Keratinocyte (primary cell): ENCODE measurements at regions not wholly inside any gene's neighbourhood (a gene's known extent, or its start where the extent isn't known, plus 50 kb on each side); places are given as distances from the start of the nearest gene placed in this dataset.

Experiments used
- DNase-seq: peaks from one replicate; pipeline ENCODE4 v3.0.0-alpha.2; 2011; ENCODE audit warnings: low read depth, missing footprints, low spot score
- FAIRE-seq: peaks from 2 replicates; lab custom pipeline; 2011; peaks lifted over from hg19 to GRCh38; lab: Jason Lieb, UNC
- H2AFZ ChIP-seq: 2 replicates; pipeline ENCODE4 v1.6.0; 2012; ENCODE audit warnings: low read length, control low read depth, inconsistent platforms; ENCODE audit not compliant: control insufficient read depth
- H3K27ac ChIP-seq: 2 replicates; pipeline ENCODE4 v1.5.1; 2011; ENCODE audit warnings: low read length; ENCODE audit not compliant: control insufficient read depth, insufficient read depth
- H3K27me3 ChIP-seq: 3 replicates; pipeline ENCODE4 v1.6.0; 2011; ENCODE audit warnings: low read length; ENCODE audit not compliant: control insufficient read depth, insufficient read depth; ENCODE audit errors: extremely low read depth
- H3K36me3 ChIP-seq, 2 experiments: 2 replicates in 1 of 2; 3 replicates in 1 of 2; pipeline ENCODE4 v1.5.1; 2011; ENCODE audit warnings: low read length in 2 of 2, mild to moderate bottlenecking in 1 of 2; ENCODE audit not compliant: control insufficient read depth in 2 of 2, insufficient read depth in 2 of 2; ENCODE audit errors: extremely low read depth in 1 of 2
- H3K4me1 ChIP-seq: 3 replicates; pipeline ENCODE4 v1.5.1; 2011; ENCODE audit warnings: low read length; ENCODE audit not compliant: control insufficient read depth, insufficient read depth; ENCODE audit errors: extremely low read depth
- H3K4me2 ChIP-seq: 3 replicates; pipeline ENCODE4 v1.6.0; 2011; ENCODE audit warnings: low read depth, low read length; ENCODE audit not compliant: control insufficient read depth, insufficient read depth; ENCODE audit errors: extremely low read depth
- H3K4me3 ChIP-seq, 3 experiments: fragments of 200-600 bp in 1 of 3; sonication (generic) in 1 of 3; 2 replicates in 2 of 3; 3 replicates in 1 of 3; pipeline ENCODE4 v1.5.1; 2011 to 2016; ENCODE audit warnings: low read length in 3 of 3, mild to moderate bottlenecking in 3 of 3, control low read depth in 2 of 3, inconsistent platforms in 1 of 3, low read depth in 1 of 3, mixed read lengths in 1 of 3, mixed run types in 1 of 3, moderate library complexity in 1 of 3; ENCODE audit not compliant: control insufficient read depth in 2 of 3, insufficient read depth in 2 of 3; ENCODE audit errors: extremely low read depth in 1 of 3
- H3K79me2 ChIP-seq: 2 replicates; pipeline ENCODE4 v1.6.0; 2012; ENCODE audit warnings: low read length; ENCODE audit not compliant: control insufficient read depth, insufficient read depth
- H3K9ac ChIP-seq: 3 replicates; pipeline ENCODE4 v1.6.0; 2011; ENCODE audit warnings: low read length; ENCODE audit not compliant: control insufficient read depth, insufficient read depth; ENCODE audit errors: extremely low read depth
- H3K9me1 ChIP-seq: 3 replicates; pipeline ENCODE4 v1.6.0; 2011; ENCODE audit warnings: low read length; ENCODE audit not compliant: control insufficient read depth, insufficient read depth; ENCODE audit errors: extremely low read depth
- H3K9me3 ChIP-seq: 2 replicates; pipeline ENCODE4 v1.5.1; 2012; ENCODE audit warnings: low read depth, low read length; ENCODE audit not compliant: control insufficient read depth
- H4K20me1 ChIP-seq: 3 replicates; pipeline ENCODE4 v1.6.0; 2011; ENCODE audit warnings: low read length; ENCODE audit not compliant: control insufficient read depth, insufficient read depth; ENCODE audit errors: extremely low read depth
- EZH2 ChIP-seq: IDR thresholded peaks from one replicate; pipeline ENCODE4 v1.6.1; 2012; ENCODE audit warnings: inconsistent platforms, mild to moderate bottlenecking, low read length, moderate library complexity
- dilution Hi-C: fragments of 300-500 bp; cut with MboI; formaldehyde crosslinking; loops from one replicate; pipeline ENCODE4 v1.7.0; 2020; ENCODE audit warnings: low sequenced_read_pairs; ENCODE audit not compliant: extremely low pct_ligation_motif_present
- TF ChIP-seq, protein P1 (sequence below), 3 experiments: IDR thresholded peaks in 1 of 3; conservative IDR thresholded peaks in 1 of 3; optimal IDR thresholded peaks in 1 of 3; 2 replicates in 2 of 3; 3 replicates in 1 of 3; pipeline versions ENCODE3 to v1.5.1; 2011; ENCODE audit warnings: low read length in 3 of 3, mild to moderate bottlenecking in 3 of 3, moderate library complexity in 2 of 3, control low read depth in 1 of 3, inconsistent platforms in 1 of 3; ENCODE audit not compliant: insufficient read depth in 2 of 3; ENCODE audit errors: extremely low read depth in 1 of 3

DNA sequence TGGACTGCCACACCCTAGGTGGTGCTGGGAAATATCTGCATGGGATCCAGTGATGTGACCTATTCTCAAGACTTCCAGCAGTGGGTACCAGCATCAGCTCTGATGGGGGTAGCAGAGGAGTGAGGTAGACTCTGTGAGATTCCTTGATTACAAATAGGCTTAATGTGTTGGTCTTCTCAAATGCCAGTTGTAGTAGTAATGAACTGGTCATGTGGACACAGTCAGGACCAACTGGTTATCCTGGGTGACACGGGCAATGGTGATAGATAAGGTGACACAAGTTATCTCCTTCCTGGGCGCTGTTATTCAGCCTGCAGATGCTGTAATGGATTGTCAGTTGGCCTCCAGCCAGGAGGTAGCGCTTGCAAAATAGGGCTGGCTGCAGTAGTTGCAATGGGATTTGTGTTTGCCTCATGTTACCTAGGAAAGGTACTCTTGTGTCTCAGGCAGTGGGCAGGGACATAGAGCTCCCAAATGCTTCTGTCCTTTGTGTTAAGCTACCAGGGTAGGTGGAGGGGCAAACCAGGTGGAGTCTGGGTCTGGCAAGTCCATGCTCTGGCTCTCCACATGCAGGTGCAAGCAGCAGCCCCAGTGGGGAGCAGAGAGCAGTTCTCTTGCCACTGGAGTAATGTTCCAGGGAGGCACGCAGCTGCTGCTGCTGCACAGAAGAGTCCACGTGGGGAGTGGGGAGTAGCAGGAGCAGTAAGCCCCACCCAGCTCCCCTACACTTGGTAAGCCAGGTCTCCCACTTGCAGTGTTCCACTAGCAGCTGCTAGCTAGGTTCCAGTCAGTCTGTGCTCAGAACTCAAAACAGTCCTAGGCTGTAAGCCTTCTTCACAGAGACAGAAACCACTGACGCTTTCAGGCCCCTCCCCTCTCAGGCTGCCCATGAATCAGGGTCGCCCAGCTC lies 505.4 kb upstream of the DDX18 start:
- Histone ChIP-seq H3K79me2 (no peaks in the 10 kb centered on the region), H3K27ac (no peak overlapping the region), H3K27me3 (no peaks in the 10 kb centered on the region), H4K20me1 (no peaks in the 10 kb centered on the region), H3K4me2 (no peak overlapping the region), H3K9me3 (no peaks in the 10 kb centered on the region), H3K9me1 (no peaks in the 10 kb centered on the region), H3K9ac (no peak overlapping the region), H3K4me1 (no peaks in the 10 kb centered on the region), H2AFZ (no peak overlapping the region), H3K36me3 (no peaks in the 10 kb centered on the region), H3K4me3 (no peak overlapping the region)
- no peak for FAIRE-seq
- dilution Hi-C loops = no loop called here
- no peak for DNase-seq
- TF ChIP-seq, protein P1, sequence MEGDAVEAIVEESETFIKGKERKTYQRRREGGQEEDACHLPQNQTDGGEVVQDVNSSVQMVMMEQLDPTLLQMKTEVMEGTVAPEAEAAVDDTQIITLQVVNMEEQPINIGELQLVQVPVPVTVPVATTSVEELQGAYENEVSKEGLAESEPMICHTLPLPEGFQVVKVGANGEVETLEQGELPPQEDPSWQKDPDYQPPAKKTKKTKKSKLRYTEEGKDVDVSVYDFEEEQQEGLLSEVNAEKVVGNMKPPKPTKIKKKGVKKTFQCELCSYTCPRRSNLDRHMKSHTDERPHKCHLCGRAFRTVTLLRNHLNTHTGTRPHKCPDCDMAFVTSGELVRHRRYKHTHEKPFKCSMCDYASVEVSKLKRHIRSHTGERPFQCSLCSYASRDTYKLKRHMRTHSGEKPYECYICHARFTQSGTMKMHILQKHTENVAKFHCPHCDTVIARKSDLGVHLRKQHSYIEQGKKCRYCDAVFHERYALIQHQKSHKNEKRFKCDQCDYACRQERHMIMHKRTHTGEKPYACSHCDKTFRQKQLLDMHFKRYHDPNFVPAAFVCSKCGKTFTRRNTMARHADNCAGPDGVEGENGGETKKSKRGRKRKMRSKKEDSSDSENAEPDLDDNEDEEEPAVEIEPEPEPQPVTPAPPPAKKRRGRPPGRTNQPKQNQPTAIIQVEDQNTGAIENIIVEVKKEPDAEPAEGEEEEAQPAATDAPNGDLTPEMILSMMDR (optimal IDR thresholded peaks at IDR 0.05 in 1 of 3, IDR thresholded peaks at IDR 0.05 in 1 of 3, conservative IDR thresholded peaks at IDR 0.05 in 1 of 3; ENCODE audit: extremely low read depth in 1 of 3, insufficient read depth in 2 of 3, low read length in 3 of 3) = no peak
- no peak for TF ChIP-seq EZH2

DNA sequence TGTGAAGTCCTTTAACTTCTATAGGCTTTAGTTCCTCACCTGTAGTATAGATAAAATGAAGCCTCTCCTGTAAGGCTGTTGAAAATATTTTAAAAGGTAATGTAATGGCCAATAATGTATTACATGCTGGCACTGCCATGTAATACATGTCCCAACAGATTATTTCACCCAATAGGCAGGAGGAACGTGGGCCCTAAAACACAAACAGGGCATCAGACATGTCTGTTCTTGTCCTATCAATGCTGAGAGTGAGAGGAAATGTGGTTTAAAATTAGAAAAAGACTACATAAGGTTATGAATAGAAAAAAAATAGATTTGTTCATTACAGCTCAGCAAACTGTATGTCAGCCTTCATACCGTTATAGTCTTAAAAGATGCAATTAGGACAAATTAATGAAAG lies 492.7 kb upstream of the DDX18 start:
- H3K79me2 ChIP-seq = no peaks in the 10 kb centered on the region
- no peak overlapping the region for H3K4me3 ChIP-seq
- no peaks in the 10 kb centered on the region for H3K36me3 ChIP-seq
- FAIRE-seq (no peak), DNase-seq (no peak)
- peak overlapping the region; percentile 28 for H2AFZ ChIP-seq
- H4K20me1 ChIP-seq = no peaks in the 10 kb centered on the region
- no peaks in the 10 kb centered on the region for H3K9me3 ChIP-seq
- TF ChIP-seq EZH2 = no peak
- TF ChIP-seq, protein P1 (optimal IDR thresholded peaks at IDR 0.05 in 1 of 3, IDR thresholded peaks at IDR 0.05 in 1 of 3, conservative IDR thresholded peaks at IDR 0.05 in 1 of 3; ENCODE audit: extremely low read depth in 1 of 3, insufficient read depth in 2 of 3, low read length in 3 of 3) = no peak
- no peak overlapping the region for H3K4me2 ChIP-seq
- H3K9me1 ChIP-seq = no peaks in the 10 kb centered on the region
- no peak overlapping the region for H3K27ac ChIP-seq
- no peaks in the 10 kb centered on the region for H3K27me3 ChIP-seq
- H3K9ac ChIP-seq = no peak overlapping the region
- H3K4me1 ChIP-seq = peaks cover 3% of the 10 kb centered on the region
- dilution Hi-C loops = no loop called here
